Small intestine (tissue), 7 donors: ENCODE measurements at regions not wholly inside any gene's neighbourhood (a gene's known extent, or its start where the extent isn't known, plus 50 kb on each side); places are given as distances from the start of the nearest gene placed in this dataset.
A peak's percentile ranks its signal among the peaks of the same experiment; 100 is the strongest.

Experiments
- DNase-seq, 2 donors: peaks; one replicate each; pipeline versions ENCODE4 v3.0.0 to v3.0.0-alpha.2; 2013
- FAIRE-seq: peaks from 2 replicates; lab custom pipeline; 2012; peaks lifted over from hg19 to GRCh38; lab: Jason Lieb, UNC
- H3K27ac ChIP-seq, 3 donors: one replicate each; pipeline ENCODE4 v1.5.1; 2013; ENCODE audit warnings: low read length in 2 of 3, mild to moderate bottlenecking in 2 of 3, control low read depth in 1 of 3, inconsistent platforms in 1 of 3, low read depth in 1 of 3, moderate library complexity in 1 of 3
- H3K27me3 ChIP-seq, 3 donors: one replicate each; pipeline ENCODE4 v1.6.1; 2013; ENCODE audit warnings: low read length in 3 of 3, inconsistent platforms in 1 of 3; ENCODE audit not compliant: control insufficient read depth in 3 of 3, insufficient read depth in 3 of 3
- H3K36me3 ChIP-seq, 3 donors: one replicate each; pipeline ENCODE4 v1.6.1; 2013; ENCODE audit warnings: low read length in 3 of 3, inconsistent platforms in 1 of 3, low read depth in 1 of 3, mild to moderate bottlenecking in 1 of 3, moderate library complexity in 1 of 3; ENCODE audit not compliant: control insufficient read depth in 3 of 3, insufficient read depth in 2 of 3
- H3K4me1 ChIP-seq, 3 donors: one replicate each; pipeline ENCODE4 v1.6.1; 2013; ENCODE audit warnings: low read length in 2 of 3, inconsistent platforms in 1 of 3, low read depth in 1 of 3, mild to moderate bottlenecking in 1 of 3, moderate library complexity in 1 of 3; ENCODE audit not compliant: control insufficient read depth in 3 of 3, insufficient read depth in 2 of 3
- H3K4me3 ChIP-seq, 3 donors: one replicate each; pipeline ENCODE4 v1.5.1; 2013; ENCODE audit warnings: low read length in 3 of 3, control low read depth in 1 of 3, inconsistent platforms in 1 of 3, low read depth in 1 of 3, mild to moderate bottlenecking in 1 of 3, moderate library complexity in 1 of 3
- H3K9me3 ChIP-seq, 2 donors: one replicate each; pipeline ENCODE4 v1.6.1; 2013; ENCODE audit warnings: low read depth in 1 of 2, low read length in 1 of 2; ENCODE audit not compliant: control insufficient read depth in 2 of 2, insufficient read depth in 1 of 2
- WGBS, 3 donors: extraction: QIAGEN DNeasy Blood & Tissue Kit; methylation state at CpG; one replicate each; pipeline ENCODE4 v1.1.7; 2013; 5-methylcytosine and 5-hydroxymethylcytosine counted together
- donor health status: healthy with polysubstance abuse.
- donor health status: control.
- donor health status: control.
- donor health status: Bipolar disorder and iron deficiency.
- donor health status: healthy.

- Histone ChIP-seq H3K27me3 (no peaks in the 10 kb centered on the region), H3K36me3 (no peaks in the 10 kb centered on the region), H3K9me3 (peaks cover 0 to 6% of the 10 kb centered on the region in 2 donors), H3K4me1 (no peaks in the 10 kb centered on the region), H3K4me3 (no peak overlapping the region), H3K27ac (no peak overlapping the region)
- DNase-seq (peak in 1 of 2 donors; percentile 21), FAIRE-seq (no peak)
- WGBS, 3 donors = 42 to 49% (median 42%) methylated on average over 8 of the region's 8 CpGs
These were observed 95.5 kb downstream of the THNSL2 start for GRCh38 chr2:88265352-88266303.

GRCh38 chr2:88263861-88264260 is 93.7 kb downstream of the THNSL2 start:
- no peaks in the 10 kb centered on the region for H3K9me3 ChIP-seq
- WGBS, 3 donors = 41 to 77% (median 59%) methylated on average over 5 of the region's 5 CpGs
- H3K27ac ChIP-seq = no peak overlapping the region
- no peak overlapping the region for H3K4me3 ChIP-seq
- DNase-seq = no peak
- no peak for FAIRE-seq
- no peaks in the 10 kb centered on the region for H3K4me1 ChIP-seq
- no peaks in the 10 kb centered on the region for H3K36me3 ChIP-seq
- no peaks in the 10 kb centered on the region for H3K27me3 ChIP-seq

- Histone ChIP-seq H3K4me1 (no peaks in the 10 kb centered on the region), H3K27me3 (no peaks in the 10 kb centered on the region), H3K36me3 (no peaks in the 10 kb centered on the region), H3K4me3 (no peak overlapping the region), H3K9me3 (no peaks in the 10 kb centered on the region), H3K27ac (no peak overlapping the region)
- FAIRE-seq (no peak), DNase-seq (no peak)
- 55 to 67% (median 57%) methylated on average over 4 of the region's 4 CpGs for WGBS, 3 donors
These were observed 91.6 kb downstream of the THNSL2 start for GRCh38 chr2:88261725-88262124.

DNA sequence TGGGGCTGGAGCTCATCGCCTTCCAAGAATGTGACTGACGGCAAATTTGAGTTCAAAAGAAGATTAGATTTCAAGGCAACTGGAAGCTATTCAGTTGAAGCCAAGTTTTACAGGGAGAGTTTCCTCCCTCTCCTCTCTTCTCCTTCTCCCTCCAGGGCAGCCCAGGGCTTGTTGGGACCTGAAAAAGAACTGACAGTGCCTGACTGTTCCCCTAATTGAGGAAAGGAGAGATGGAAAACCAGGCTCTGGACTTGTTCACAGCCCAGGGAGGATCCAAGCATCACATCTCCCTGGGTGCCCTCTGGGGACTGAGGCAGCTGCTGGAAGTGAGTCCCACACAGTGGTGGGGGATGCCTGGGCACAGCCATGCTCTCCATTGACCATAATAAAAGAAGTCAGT is 88.1 kb downstream of the THNSL2 start:
- H3K27me3 ChIP-seq = no peaks in the 10 kb centered on the region
- H3K4me1 ChIP-seq = no peaks in the 10 kb centered on the region
- DNase-seq (no peak), FAIRE-seq (no peak)
- no peaks in the 10 kb centered on the region for H3K36me3 ChIP-seq
- no peaks in the 10 kb centered on the region for H3K9me3 ChIP-seq
- no peak overlapping the region for H3K4me3 ChIP-seq
- WGBS, 3 donors = 80 to 83% (median 82%) methylated on average over 2 of the region's 2 CpGs
- H3K27ac ChIP-seq = no peak overlapping the region

DNA sequence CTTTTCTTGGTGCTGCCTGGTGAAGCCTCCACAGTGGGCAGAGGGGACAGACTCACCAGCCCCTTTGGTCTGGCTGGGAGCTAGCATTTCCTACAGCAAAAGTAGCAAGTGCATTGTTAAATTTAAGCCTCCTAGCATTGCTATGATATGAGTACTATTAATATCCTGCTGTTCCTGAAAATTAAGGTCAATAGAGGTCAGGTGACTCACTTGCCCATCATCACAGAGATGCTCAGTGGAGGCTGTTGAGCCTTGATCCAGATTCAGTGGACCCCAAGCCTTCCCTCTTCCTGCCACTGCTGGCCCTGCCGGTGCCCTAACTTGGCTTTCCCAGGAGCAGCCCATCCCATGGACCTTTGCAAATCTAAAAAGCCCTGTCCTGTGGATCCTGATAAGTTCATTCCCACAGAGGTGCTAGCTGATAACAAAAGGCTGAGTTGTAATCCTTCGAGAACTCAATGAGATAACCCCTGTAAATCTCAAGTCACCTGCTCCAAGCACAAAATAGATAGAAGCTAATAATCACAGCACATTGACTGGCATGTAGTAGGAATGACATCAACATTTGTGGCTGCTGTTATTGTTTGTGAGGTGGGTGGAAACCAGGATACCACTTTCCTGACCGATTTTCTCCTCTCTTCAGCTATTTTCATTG is 84.4 kb downstream of the THNSL2 start:
- 40 to 51% (median 43%) methylated on average over 3 of the region's 3 CpGs for WGBS, 3 donors

GRCh38 chr2:88253997-88254396 is 83.9 kb downstream of the THNSL2 start:
- Histone ChIP-seq H3K9me3 (no peaks in the 10 kb centered on the region), H3K36me3 (no peaks in the 10 kb centered on the region), H3K4me1 (no peaks in the 10 kb centered on the region), H3K27ac (no peak overlapping the region), H3K4me3 (no peak overlapping the region), H3K27me3 (no peaks in the 10 kb centered on the region)
- 63 to 69% (median 63%) methylated on average over 1 of the region's 1 CpG for WGBS, 3 donors
- no peak for DNase-seq
- no peak for FAIRE-seq

More for the DNA sequence above, 84.4 kb downstream of the THNSL2 start:
- Histone ChIP-seq H3K4me1 (no peaks in the 10 kb centered on the region), H3K9me3 (no peaks in the 10 kb centered on the region), H3K4me3 (no peak overlapping the region), H3K27me3 (no peaks in the 10 kb centered on the region), H3K36me3 (no peaks in the 10 kb centered on the region), H3K27ac (no peak overlapping the region)
- FAIRE-seq (no peak), DNase-seq (no peak)

- no peak overlapping the region for H3K4me3 ChIP-seq
- no peaks in the 10 kb centered on the region for H3K9me3 ChIP-seq
- H3K4me1 ChIP-seq = no peaks in the 10 kb centered on the region
- no peaks in the 10 kb centered on the region for H3K36me3 ChIP-seq
- WGBS, 3 donors = 74 to 89% (median 87%) methylated on average over 7 of the region's 7 CpGs
- H3K27ac ChIP-seq = no peak overlapping the region
- no peak for FAIRE-seq
- peak; percentile 5 to 9 for DNase-seq
- no peaks in the 10 kb centered on the region for H3K27me3 ChIP-seq
These were observed 83.2 kb downstream of the THNSL2 start for GRCh38 chr2:88253375-88253774.

- no peak for FAIRE-seq
These were observed 82.5 kb downstream of the THNSL2 start for GRCh38 chr2:88252646-88253045.

More at GRCh38 chr2:88252646-88253045, 82.5 kb downstream of the THNSL2 start:
- WGBS, 3 donors = 24 to 34% (median 32%) methylated on average over 4 to 5 of the region's 5 CpGs
- DNase-seq = no peak
- H3K27ac ChIP-seq = no peak overlapping the region
- no peaks in the 10 kb centered on the region for H3K36me3 ChIP-seq
- H3K4me3 ChIP-seq = no peak overlapping the region
- H3K4me1 ChIP-seq = no peaks in the 10 kb centered on the region
- H3K27me3 ChIP-seq = no peaks in the 10 kb centered on the region
- H3K9me3 ChIP-seq = no peaks in the 10 kb centered on the region
